GM12864 (cell line): ENCODE measurements at regions not wholly inside any gene's neighbourhood (a gene's known extent, or its start where the extent isn't known, plus 50 kb on each side); places are given as distances from the start of the nearest gene placed in this dataset.

Experiments used
- DNase-seq: peaks from one replicate; pipeline ENCODE4 v3.0.0-alpha.2; 2011; ENCODE audit warnings: low read depth
- H3K4me3 ChIP-seq: 2 replicates; pipeline ENCODE4 v1.5.1; 2011; ENCODE audit warnings: mild to moderate bottlenecking, low read depth, low read length, control low read depth
- CTCF ChIP-seq: IDR thresholded peaks from 2 replicates; pipeline ENCODE4 v1.5.1; 2011; ENCODE audit warnings: low read depth, mild to moderate bottlenecking, moderate library complexity, low read length, control low read depth, inconsistent platforms; ENCODE audit errors: missing control alignments

GRCh38 chr13:71096421-71096820 lies 770.6 kb downstream of the DACH1 start:
- DNase-seq: no peak
- no peak for TF ChIP-seq CTCF
- H3K4me3 ChIP-seq: no peak overlapping the region

GRCh38 chr13:71090990-71091389 lies 776.0 kb downstream of the DACH1 start:
- H3K4me3 ChIP-seq: no peak overlapping the region
- DNase-seq: no peak
- TF ChIP-seq CTCF: no peak

- TF ChIP-seq CTCF: no peak
- no peak for DNase-seq
- no peak overlapping the region for H3K4me3 ChIP-seq
These were observed 777.9 kb downstream of the DACH1 start for GRCh38 chr13:71089056-71089455.

- no peak for TF ChIP-seq CTCF
- DNase-seq: no peak
- no peak overlapping the region for H3K4me3 ChIP-seq
These were observed 779.6 kb downstream of the DACH1 start for GRCh38 chr13:71087432-71087831.

GRCh38 chr13:71087006-71087405 lies 780.0 kb downstream of the DACH1 start:
- no peak for DNase-seq
- no peak for TF ChIP-seq CTCF
- H3K4me3 ChIP-seq: no peak overlapping the region

- H3K4me3 ChIP-seq: no peak overlapping the region
- no peak for DNase-seq
- no peak for TF ChIP-seq CTCF
These were observed 784.4 kb downstream of the DACH1 start for GRCh38 chr13:71082631-71083030.

- no peak for DNase-seq
- TF ChIP-seq CTCF: no peak
- H3K4me3 ChIP-seq: no peak overlapping the region
These were observed 787.4 kb downstream of the DACH1 start for GRCh38 chr13:71079638-71080037.
